Left cardiac atrium (tissue), 4 donors: ENCODE measurements at regions not wholly inside any gene's neighbourhood (a gene's known extent, or its start where the extent isn't known, plus 50 kb on each side); places are given as distances from the start of the nearest gene placed in this dataset.

ENCODE experiments used
- ATAC-seq, 2 donors: fragments of 200-7000 bp; cut with Tn5 transposase; one replicate each; pipeline ENCODE4 v1.9.1; 2020; ENCODE audit warnings: mild to moderate bottlenecking in 2 of 2, moderate library complexity in 2 of 2
- DNase-seq: peaks from one replicate; pipeline ENCODE4 v3.0.0-alpha.2; 2020
- intact Hi-C, 2 donors: fragments of 100-400 bp; cut with DNase I; formaldehyde crosslinking; loops; one replicate each; pipeline versions ENCODE4 v1.14.1 to v1.15.1; 2022 to 2023
- donor health status: DM: no; HTN: yes; CAD: no.
- donor health status: DM: no; HTN: yes; CAD: no; lungs with severe emphysema.
- donor health status: DM: yes; HTN: yes; CAD: no.
- donor health status: Dilated cardiomyopathy.

DNA sequence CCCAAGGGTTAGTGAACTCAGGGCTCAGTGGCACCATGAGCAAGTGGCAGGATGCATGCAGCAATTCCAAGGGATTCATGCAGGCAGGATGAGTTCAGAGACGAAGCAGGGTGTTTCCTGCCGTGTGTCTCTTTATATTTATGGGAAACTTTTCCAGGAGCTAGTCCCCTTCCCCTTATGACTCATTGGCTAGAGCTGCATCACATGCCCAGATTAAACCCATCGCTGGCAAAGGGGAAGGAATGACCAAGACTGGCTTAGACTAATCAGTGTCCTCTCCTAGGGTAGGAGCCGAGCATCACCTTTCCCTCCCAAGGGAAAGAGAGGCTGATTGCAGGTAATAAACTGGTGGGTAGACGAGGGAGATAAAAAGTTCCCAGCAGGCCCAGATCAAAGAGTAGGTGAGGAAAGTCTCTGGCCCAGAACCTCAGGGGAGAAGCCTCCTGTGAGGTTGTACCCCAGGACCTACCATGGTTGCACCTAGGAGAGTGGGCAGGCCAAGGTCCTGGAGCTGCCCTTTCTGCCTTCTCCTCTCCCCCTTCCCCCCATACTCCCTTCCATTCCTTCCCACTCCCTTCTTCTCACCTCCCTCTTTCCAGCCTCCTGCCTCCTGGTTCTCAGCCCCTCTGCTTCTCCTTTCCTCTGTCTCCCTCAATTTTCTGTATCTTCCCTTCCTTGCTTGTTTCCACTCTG is 67.8 kb upstream of the ITGA11 start:
- intact Hi-C loops, result no loop called here
- DNase-seq (no peak), ATAC-seq (no peak)

DNA sequence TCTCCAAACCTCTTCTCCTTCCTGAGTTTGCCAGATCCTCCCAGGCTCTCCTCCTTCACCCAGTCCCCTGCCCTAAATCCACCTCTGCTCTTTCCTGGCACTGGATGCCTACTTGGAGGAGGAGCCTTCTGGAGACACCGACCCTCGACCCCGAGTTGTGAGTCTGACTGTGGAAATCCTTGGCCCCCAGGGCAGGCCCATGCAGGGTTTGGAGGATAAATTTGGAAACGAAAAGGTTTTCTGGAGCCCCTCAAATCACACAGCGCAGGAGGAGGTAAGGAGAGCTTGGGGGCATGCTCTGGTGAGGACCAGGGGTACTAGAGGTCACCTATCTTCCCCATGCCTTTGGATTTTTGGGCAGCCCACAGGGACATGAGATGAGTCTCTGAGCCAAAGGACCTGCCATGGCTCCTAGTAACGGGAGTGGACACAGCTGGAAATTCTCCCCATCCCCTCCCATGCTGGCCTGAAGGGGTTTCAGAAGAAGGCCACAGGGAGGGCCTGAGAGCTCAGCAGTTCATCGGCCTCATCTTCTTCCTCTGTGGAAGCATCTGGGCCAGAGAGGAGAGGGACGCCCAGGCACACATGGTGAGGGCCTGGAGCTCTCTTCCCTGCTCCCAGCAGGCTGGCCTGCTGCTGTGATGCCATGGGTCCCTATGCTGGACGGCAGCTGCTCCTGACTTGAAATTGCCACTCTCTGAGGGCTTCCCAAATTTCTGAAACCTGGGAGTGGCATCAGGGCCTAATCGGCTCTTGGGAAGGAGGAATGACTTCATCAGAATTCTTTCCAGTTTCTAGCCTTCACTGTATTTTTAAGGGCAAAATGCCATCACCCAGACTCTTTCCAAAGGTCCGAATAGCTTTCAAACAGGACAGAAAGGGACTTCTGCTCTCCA is 68.6 kb upstream of the ITGA11 start:
- peak; percentile 9 to 44 for ATAC-seq
- intact Hi-C loops, result no loop called here
- DNase-seq, result no peak

DNA sequence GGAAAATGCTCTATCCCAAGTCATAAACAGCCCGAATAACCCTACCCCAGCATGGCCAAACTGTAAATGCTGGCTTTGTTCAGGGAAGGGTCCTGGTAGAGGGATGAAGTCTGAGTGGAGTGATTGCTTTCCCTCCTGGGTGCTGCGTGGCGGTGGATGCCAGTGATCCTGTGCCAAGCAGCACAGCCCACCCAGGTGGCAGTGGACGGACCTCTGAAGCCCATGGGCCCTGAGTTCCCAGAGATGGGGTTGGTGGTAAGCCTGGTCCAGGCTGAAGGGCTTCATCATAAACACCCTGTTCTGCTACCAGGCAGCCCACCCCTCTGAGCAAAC is 69.3 kb upstream of the ITGA11 start:
- intact Hi-C loops, result no loop called here
- no peak for DNase-seq
- no peak for ATAC-seq

GRCh38 chr15:68501616-68502015 is 69.7 kb upstream of the ITGA11 start:
- ATAC-seq, result no peak
- DNase-seq, result no peak
- intact Hi-C loops, result no loop called here

- intact Hi-C loops, result no loop called here
- ATAC-seq, result no peak
- DNase-seq, result no peak
Observed at GRCh38 chr15:68502398-68502901, 70.5 kb upstream of the ITGA11 start.

- ATAC-seq (no peak), DNase-seq (no peak)
- intact Hi-C loops, result no loop called here
Observed at GRCh38 chr15:68503213-68503612, 71.2 kb upstream of the ITGA11 start.

DNA sequence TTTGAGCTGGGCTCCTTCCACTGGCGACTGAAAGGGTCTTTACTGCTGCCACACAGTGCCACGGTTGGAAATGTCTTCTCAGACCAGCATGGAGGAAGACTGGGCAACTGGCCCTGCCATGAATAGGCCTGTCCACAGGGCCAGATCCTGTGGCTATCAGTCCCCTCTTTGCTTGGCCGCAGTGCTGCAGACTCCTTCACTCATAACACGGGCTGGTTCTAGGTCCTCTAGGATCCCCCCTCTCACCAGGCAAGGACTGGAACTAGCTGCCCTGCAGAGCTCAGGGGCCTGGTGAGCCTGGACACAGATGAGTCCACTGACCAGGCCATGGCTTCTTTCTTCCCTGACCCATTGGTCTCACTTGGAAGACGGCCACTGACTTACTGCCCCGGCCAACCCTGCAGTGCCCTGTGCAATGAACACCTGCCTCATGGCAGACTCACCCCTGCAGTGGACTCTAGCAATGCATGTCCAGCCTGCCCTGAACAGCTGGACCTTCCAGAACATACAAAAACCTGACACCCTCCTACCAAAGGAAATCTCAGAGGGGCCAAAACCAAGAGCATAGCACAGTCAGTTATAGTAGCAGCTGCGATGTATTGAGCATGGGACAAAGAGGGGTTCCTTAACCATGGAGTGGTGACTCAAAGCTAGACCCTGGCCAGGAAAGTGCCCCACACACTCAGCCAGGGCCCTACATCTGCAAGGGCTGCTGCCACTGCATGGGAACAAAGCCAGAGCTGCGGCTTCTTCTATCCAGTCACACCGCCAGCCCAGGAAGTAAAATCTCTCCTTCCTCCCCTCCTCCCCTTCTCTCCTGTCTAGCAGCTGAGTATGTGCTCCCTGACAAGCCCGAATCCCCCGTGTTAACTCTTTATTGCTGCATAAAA is 72.1 kb upstream of the ITGA11 start:
- peak; percentile 12 to 34 for ATAC-seq
- intact Hi-C loops, result no loop called here
- DNase-seq, result no peak

DNA sequence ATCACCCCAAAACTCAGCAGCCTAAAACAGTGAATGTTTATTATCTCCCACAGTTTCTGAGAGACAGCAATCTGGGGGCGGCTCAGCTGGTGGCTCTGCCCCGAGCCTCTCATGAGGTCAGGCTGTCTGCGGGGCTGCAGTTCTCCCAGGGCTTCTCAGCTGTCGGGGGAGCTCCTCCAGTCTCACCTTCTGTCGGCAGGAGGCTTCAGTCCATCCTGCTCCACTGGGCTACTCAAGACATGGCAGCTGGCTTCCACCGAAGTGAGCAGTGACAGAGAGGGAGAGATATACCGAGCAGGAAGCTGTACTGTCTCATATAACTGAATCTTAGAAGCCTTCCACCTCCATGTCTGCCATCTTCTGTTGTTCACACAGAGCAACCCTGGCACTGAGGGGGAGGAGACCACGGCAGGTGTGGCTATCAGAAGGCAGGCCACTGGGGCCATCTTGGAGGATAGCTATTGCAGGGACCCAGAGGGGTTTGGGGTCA is 72.8 kb upstream of the ITGA11 start:
- DNase-seq (no peak), ATAC-seq (peak in 1 of 2 donors; percentile 9)
- intact Hi-C loops, result no loop called here

GRCh38 chr15:68506071-68506470 is 72.7 kb upstream of the CORO2B start:
- ATAC-seq (no peak), DNase-seq (no peak)
- intact Hi-C loops, result no loop called here

DNA sequence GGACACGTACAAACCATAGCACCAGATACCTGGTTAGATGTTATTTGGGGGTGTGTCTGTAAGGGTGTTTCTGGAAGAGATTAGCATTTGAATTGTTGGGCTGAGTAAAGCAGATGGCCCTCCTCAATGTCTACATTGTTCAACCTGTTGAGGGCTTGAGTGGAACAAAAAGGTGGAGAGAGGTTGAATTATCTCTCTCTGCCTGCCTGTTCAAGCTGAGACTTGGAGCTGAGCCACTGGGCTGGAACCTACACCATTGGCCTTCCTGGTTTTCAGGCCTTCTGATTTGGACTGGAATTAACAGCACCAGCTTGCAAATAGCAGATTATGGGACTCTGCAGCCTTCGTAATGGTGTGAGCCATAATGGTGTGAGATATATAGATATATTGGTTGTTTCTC is 71.3 kb upstream of the CORO2B start:
- intact Hi-C loops, result no loop called here
- ATAC-seq, result no peak
- no peak for DNase-seq

DNA sequence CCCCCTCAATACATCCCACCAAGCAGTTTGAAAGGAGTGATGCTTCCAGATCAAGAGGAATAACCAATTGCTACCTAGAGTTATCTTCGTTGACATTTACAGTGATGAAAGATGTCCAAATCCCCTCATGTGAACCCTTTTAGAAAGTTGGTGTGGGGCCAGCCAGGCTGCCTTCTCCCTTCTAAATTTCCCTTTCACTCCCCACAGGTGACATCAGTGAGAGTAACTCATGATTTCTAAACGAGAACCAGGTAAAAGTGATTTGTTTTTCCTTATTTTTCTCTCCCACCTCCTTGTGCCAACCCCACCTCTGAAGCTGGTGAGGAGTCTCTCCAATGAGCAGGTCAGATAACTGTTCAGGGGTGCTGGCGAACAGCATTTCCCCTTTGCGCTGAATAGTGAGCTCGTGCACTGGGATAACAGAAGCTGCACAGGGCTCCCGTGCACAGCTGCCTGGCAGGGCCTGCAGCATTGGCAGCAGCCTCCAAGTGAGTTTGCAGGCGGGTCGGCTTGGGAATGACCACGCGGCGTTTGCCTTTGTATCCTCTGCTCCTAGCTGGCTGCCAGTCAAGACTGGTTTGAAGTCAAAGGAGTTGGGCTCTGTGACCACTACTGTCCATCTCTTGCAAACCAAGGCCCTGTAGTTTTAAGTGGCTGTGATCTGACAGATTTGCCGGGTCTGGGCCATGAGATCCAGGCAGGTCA is 70.2 kb upstream of the CORO2B start:
- intact Hi-C loops, result no loop called here
- ATAC-seq (peak in 1 of 2 donors; percentile 53), DNase-seq (no peak)

DNA sequence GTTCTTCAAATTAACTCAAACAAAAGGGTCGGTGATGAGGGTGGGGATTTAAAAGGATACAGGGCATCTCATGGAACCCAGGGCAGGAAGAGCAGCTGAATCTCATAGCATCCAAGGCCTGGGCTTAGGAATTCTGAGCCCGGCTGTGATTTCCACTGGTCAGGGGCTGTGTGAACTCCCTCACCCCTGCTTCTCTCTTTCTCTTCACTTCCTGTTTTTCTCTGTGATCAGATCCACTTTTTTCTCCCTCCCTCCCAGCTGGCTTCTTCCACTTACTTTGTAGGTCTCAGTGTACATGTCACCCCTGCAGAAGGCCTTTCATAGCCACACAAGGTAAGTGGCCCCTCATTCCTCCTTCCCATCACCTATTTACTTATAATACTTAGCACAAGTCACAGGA is 68.2 kb upstream of the CORO2B start:
- no peak for ATAC-seq
- intact Hi-C loops, result loop anchor here in 1 of 2 donors (10.0 kb wide), 1 partner anchor 206 kb away; no protein-coding TSS in a partner anchor

GRCh38 chr15:68511073-68511991 is 67.5 kb upstream of the CORO2B start:
- DNase-seq (peak; percentile 55), ATAC-seq (peak; percentile 61 to 69)
- intact Hi-C loops, result loop anchor here in 1 of 2 donors (10.0 kb wide), 1 partner anchor 207 kb away; no protein-coding TSS in a partner anchor

More for the DNA sequence above, 68.2 kb upstream of the CORO2B start:
- no peak for DNase-seq

DNA sequence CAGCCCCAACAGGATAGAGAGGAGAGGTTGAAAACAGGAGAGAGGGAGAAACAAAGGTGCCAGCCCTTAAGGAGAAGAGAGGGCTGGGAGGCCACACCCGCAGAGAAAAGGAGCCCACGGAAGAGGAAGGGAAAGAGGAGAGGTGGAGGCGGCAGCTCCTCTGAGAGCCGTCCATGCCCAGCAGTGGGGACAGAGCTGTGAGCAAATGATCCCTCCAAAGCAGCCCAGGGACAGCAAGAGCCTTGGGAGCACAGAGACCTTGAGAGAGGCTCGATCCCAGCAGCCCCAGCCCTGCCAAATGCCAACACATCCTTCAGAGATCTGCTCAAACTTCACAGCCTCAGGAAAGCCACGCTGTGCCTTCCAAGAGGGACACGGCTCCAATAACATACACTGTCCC is 66.7 kb upstream of the CORO2B start:
- ATAC-seq (no peak), DNase-seq (no peak)
- intact Hi-C loops, result loop anchor here in 1 of 2 donors (10.0 kb wide), 1 partner anchor 207 kb away; no protein-coding TSS in a partner anchor

DNA sequence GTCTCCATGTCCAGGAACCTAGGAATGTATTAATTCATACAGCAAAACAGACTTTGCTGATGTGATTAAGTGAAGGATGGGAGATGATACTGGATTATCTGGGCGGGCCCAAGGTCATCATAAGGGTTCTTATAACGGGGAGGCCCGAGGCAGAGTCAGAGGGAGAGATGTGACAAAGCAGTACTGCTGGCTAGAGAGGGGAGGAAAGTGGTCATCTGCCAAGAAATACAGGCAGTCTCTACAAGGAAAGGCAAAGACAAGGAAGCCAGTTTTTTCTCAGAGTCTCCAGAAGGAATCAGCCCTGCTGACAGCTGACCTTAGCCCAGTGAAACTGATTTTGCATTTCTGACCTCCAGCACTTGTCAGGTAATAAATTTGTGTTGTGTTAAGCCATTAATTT is 66.2 kb upstream of the CORO2B start:
- intact Hi-C loops, result loop anchor here in 1 of 2 donors (10.0 kb wide), 1 partner anchor 208 kb away; no protein-coding TSS in a partner anchor
- DNase-seq, result no peak
- ATAC-seq, result peak in 1 of 2 donors; percentile 54

DNA sequence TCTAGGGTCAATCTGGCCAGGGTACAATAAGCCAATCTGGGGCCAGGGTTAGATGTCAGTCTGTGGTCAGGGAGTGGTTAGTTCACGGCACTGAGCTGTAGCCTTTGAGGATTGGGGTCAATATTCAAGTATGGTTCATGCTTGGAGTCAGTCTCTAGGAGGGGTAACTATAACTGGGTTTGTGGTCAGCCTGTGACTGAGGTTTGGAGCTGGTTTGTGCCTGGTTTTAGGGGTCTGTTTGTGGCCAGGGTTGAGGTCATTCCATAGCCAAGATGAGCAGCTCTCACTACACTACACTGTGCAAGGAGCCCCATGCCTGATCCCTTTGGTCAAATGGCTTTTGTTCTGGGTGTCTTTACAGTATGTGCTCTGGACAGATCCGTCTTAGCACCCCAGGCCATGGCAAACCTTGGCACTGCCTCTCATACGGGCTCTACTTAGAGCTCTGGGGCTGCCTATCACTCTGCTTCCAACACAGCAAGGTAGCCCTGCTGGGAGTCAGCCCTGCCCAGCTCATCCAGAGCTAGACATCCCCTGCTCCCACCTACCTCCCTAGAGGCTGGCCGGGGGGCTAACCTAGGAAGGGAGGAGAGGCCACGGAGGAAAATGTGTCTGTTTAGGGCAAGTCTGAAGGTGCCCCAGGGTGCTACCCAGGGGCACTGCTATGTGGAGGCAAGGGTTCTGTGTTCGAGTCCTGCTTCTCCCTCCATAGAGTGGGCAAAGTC is 63.3 kb upstream of the CORO2B start:
- intact Hi-C loops, result loop anchor here in 1 of 2 donors (10.0 kb wide), 1 partner anchor 211 kb away; no protein-coding TSS in a partner anchor
- DNase-seq (no peak), ATAC-seq (no peak)
